HG02870 (cell line): ENCODE measurements at regions not wholly inside any gene's neighbourhood (a gene's known extent, or its start where the extent isn't known, plus 50 kb on each side); places are given as distances from the start of the nearest gene placed in this dataset.
"Not testable (repeated sequence)": the region's sequence is repeated elsewhere in the genome, so short reads cannot be mapped to it uniquely, and the experiment has no call there.

ENCODE experiments used
- ATAC-seq: cut with Tn5 transposase; IDR thresholded peaks from one replicate; pipeline ENCODE4 v1.9.1; 2021; ENCODE audit warnings: mild to moderate bottlenecking, moderate library complexity; ENCODE audit not compliant: unreplicated experiment

DNA sequence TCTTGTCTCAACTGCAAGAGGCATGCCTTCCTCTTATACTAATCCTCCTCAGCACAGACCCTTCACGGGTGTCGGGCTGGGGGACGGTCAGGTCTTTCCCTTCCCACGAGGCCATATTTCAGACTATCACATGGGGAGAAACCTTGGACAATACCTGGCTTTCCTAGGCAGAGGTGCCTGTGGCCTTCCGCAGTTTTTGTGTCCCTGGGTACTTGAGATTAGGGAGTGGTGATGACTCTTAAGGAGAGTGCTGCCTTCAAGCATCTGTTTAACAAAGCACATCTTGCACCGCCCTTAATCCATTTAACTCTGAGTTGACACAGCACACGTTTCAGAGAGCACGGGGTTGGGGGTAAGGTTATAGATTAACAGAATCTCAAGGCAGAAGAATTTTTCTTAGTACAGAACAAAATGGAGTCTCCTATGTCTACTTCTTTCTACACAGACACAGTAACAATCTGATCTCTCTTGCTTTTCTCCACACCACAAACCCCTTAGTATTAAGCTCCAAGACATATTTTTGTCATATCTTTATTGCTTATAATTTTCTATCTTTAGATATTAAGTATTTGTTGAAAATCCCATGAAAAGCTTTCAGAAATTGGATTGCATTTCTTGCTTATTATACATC is 72.8 kb upstream of the LPCAT1 start:
- not testable (repeated sequence) for ATAC-seq

DNA sequence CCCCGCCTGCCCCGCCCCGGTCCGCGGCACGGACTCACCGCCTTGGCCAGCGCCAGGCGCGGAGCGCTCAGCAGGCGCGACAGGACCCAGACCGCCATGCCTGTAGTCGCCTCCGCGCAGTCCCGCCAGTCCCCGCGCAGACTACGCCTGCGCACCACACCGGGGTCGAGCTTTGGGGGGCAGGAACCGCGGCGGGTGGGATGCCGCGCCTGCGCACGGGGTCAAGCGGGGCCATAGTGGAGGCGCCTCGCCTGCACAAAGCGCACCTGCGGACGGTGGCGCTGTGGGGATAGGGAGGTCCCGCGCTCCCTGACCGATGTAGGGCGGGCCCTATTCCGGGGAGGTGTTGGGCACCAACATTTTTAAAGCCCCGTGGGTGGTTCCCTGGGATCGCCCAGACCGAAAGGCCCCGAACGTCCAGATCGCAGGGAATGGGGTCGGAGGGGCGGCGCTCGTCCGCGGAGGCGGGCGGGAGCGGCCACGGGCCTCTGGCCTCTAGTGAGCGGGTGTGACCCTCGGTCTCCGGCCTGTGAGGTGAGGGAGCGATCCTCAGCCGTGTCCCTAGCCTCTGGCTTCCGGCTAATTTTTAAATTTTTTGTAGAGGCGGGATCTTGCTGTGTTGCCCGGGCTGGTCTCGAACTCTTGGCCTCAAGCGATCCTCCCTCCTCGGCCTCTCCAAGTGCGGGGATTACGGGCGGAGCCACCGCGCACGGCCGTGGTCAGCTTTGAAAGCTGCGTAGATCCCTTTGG is 70.8 kb upstream of the LPCAT1 start:
- peak; percentile 94 for ATAC-seq

DNA sequence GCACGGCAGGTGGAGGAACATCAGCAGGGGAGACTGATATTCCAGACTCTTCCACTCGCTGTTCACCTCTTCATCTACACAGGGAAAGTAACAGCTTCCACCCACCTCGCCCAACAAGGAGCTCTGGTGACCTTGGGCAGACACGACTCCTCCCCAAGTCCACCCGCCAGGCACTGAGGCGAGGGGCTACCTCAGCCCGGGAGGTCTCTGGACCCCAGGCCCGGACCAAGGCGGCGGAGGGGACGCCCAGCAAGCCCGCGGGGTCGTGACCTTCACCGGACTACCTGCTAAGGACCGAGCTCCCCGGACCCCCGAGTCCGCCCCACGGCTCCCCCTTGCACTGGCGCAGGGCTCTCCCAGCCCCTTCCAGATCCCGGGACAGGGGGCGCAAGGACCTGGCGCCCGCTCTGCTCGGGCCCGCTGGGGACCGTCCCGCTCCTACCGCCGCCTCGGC is 70.2 kb upstream of the LPCAT1 start:
- ATAC-seq = peak; percentile 5

DNA sequence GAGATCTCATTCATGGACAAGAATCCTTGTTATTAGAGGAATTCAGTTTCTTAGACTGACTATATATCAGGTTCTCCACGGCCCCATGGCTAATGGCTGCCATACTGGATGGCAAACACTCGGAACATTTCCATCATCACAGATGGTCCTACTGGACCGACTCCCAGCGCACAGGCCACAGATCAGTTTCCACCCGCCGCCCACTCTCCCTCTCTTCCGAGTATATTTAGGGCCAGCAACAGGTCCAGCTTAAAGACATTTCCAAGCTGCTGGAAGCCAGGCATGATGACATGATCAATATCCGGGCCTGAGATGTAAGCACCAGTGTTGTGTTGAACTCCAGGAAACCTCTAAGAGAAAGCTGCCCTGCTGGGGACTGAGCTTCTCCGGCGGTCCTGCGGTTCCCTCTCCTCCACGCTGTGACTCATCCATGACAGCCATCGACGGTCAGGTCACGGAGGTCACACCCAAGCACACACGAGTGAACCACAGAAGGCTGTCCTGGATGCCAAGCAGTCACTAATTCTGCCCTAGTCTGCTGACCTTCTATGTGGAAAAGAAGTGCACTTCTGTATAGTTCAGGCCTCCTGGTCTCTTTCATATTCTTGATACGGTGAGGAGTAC is 64.4 kb upstream of the LPCAT1 start:
- ATAC-seq = not testable (repeated sequence)

DNA sequence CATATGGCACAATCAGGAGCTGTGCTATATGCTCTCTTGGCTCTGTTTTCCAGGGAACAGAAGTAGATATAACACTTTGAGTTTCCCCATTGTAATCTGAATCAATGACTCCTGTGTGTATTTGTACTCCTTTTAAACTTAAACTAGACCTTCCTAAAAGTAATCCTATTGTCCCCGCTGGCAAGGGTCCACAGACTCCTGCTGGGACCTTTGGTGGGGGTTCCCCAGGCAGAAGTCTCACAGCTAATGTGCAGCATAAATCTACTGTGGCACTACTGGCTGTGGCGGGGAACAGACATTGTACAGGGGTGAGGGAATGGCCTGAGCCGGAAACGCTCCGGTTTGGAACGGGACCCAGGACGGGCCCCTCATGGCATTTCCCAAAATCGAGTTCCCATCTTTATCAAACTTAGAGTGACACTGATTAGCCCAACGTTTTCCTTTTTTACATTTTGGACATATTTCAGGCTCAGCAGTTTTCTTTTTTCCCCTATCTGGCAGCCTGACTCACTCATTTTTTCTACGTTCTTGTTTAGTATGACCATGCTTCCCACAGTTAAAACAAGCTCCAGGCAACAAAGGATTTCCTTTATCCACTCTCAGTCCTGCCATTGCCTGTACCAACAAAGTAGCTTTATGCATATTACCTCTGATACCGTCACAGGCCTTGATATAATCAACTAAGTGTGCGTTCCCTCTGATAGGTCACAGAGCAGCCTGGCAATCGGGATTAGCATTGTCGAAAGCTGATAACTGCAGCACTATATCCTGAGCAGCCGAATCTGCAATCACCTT is 59.5 kb upstream of the LPCAT1 start:
- ATAC-seq = not testable (repeated sequence)

DNA sequence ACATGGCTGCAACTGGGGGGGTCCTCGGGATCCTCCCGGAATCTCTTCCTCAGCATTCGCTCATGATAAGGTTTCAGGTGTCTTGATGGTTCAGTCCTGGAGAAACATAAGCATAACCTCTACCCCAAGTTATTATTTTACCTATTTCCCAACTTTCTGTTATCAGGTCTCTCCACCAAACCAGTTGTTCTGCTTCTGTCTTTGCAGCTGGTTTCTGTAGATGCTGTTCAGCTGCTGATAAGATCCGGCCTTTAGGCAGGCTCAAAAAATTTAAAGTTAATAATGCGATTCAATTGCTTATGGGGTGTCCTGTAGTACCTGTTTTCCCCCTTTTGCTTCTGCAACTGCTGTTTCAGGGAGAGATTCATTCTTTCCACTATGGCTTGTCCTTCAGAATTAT is 55.6 kb upstream of the LPCAT1 start:
- ATAC-seq = not testable (repeated sequence)

DNA sequence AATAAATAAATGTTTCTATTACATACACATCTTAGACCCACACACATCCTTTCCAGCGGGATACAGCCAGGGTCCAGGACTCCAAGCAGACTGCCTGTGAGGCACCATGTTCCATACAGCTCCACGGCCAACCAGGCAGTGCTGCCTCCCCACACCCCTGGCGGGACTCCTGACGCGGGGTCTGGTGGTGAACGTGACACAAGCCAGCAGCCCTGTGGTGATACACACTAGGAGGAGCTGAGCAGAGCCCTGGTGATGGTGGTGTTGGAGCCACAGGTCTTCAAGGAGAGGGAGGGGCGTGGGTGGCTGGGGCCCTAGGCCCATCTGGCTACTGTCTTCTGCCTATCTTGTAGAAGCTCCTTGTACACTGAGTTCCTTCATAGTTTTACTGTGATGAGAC is 53.1 kb upstream of the LPCAT1 start:
- not testable (repeated sequence) for ATAC-seq

DNA sequence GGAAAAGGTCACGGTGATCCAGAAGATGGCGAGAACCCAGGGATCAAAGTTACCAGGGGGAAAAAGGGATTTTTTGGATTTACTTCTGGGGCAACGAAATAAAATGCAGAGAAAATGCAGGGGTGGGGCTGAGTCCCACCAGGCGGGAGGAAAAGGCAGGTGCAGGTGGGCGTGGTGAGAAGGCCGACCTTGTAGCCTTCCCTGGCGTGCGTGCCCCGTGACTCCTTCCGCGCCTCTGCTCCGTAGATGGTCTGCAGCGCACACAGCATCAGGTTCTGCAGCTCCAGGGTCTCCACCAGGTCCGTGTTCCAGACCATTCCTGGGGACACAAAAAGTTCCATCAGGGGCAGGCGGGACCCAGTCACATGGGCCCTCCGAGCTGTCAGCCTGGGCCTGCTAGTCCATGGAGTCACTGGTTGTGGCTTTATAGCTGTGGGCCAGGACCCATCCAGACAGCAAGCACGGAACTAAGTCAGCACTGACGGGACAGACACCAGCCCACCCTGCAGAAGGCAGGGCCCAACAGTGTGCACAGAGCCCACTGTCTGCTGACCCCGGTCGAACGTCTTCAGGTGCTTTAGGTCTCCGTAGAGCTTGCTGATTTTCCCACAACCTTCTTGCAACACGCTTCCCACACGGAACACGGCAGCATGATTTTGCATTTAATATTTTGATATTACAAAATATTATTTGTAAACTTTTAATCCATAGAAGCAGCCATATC is 52.4 kb upstream of the LPCAT1 start:
- ATAC-seq = not testable (repeated sequence)

DNA sequence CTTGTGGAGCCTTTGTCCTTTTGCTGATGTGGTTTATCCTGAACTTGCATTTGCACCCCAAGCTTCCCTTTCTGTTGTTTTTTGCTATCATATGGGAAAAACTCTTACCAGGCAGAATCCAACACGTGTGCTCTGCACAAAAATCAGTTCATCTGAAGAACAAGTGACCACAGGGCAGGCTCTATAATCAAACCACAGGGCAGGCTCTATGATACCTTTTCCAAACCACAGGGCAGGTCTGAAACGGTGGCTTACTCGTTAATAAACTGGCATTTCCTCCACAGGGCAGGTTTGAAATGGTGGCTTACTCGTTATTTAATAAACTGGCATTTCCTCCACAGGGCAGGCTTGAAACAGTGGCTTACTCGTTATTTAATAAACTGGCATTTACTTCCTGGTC is 51.7 kb upstream of the LPCAT1 start:
- ATAC-seq = not testable (repeated sequence)

DNA sequence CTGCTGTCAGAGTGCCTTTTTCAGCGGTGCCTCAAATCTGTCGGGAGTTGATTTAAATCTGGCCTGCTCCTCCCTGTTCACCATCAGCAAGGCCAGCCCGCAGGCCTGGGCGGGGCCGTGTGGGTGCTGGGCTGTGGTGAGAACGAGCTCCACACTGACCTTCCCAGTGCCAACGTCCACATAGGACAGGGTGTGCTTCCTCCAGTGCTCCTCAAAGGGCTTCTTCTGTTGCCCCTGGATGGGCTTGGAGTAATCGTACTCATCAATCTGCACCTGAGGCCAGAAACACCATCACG is 50.2 kb upstream of the LPCAT1 start:
- not testable (repeated sequence) for ATAC-seq

DNA sequence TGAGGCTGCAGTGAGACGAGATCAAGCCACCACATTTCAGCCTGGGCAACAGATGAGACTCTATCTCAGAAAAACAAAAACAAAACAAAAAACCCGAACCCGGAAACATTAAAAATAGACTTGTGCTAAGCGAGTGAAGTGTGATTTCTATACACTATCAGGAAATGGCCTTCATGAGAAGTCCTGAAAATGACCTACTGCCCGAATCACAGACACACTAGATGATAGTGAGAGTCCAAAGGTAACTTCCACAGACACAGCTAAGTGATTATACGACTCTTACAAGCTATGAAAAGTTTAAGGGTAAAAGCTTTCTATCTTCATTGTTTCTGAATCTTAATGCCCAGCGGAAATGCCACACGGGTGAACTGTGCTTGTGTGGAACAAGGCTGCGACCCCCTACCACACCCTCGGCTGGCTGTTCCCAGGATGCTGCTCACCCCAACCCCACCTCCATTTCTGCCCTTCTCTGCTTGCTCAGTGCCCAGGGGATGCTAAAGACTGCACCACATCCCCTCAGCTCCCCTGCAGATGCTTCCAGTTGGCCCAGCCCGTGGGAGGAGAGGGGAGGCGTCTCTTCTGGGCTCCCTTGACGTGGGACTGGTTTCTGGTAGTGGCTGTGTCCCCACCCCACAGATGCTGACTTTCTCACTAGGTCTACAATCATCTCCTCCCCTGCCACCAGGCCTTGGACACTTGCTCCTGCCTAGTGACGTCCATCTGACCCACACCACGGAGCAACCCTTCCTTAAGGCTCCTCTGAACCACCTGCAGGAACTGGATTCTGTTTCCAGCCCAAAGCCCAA is 49.7 kb upstream of the LPCAT1 start:
- not testable (repeated sequence) for ATAC-seq
